Fibroblast of mammary gland (primary cell): ENCODE measurements at regions not wholly inside any gene's neighbourhood (a gene's known extent, or its start where the extent isn't known, plus 50 kb on each side); places are given as distances from the start of the nearest gene placed in this dataset.

Experiments
- DNase-seq: peaks from one replicate; pipeline ENCODE4 v3.0.0-alpha.2; 2010; ENCODE audit warnings: low read depth
- H3K4me3 ChIP-seq: 2 replicates; pipeline ENCODE4 v1.5.1; 2011; ENCODE audit warnings: low read depth, mild to moderate bottlenecking, low read length, moderate library complexity; ENCODE audit not compliant: control insufficient read depth
- CTCF ChIP-seq: conservative IDR thresholded peaks from 2 replicates; pipeline ENCODE4 v1.5.1; 2011; ENCODE audit warnings: low read depth, low read length, inconsistent platforms; ENCODE audit not compliant: control insufficient read depth, insufficient read depth

DNA sequence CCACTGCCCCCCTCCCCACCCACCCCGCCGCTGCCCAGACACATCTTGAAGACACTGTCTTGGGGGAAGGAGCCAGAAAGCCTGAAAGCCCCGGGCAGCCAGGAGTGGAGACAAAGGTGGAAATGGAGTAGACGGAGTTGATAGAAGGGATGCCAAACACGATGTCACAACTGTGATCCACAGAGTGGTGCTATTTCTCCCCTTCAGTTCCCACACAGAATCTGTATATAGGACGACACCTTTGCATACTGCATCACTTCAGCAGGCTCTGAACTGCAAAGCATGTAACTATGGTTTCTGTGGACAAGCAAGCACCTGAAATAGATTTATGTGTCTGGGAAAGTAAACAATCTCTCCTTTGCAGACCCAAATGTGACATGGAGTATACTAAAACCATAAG, 56.4 kb upstream of the F13A1 start:
- no peak overlapping the region for H3K4me3 ChIP-seq
- DNase-seq: no peak
- TF ChIP-seq CTCF: no peak

GRCh38 chr6:6377621-6378020, 57.2 kb upstream of the F13A1 start:
- DNase-seq: no peak
- no peak for TF ChIP-seq CTCF
- H3K4me3 ChIP-seq: no peak overlapping the region

DNA sequence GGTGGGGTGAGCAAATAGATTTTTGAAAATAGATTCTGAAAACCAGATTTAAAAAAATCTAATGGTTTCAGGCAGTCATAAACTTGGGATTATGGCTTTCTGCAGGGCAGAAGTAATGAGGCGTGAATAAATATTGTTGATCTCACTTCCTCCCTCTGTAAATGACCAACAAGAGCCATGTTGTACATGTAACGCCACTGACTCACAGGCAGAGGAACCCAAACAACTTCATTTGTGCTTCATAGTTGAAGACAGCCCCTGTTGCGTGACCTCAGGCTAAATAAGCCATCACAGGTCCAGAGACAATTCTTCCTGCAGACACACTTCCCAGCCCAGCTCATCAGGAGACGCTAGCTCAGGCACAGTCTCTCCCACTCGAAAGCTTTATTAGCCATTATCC, 59.1 kb upstream of the F13A1 start:
- no peak overlapping the region for H3K4me3 ChIP-seq
- DNase-seq: no peak
- TF ChIP-seq CTCF: no peak

DNA sequence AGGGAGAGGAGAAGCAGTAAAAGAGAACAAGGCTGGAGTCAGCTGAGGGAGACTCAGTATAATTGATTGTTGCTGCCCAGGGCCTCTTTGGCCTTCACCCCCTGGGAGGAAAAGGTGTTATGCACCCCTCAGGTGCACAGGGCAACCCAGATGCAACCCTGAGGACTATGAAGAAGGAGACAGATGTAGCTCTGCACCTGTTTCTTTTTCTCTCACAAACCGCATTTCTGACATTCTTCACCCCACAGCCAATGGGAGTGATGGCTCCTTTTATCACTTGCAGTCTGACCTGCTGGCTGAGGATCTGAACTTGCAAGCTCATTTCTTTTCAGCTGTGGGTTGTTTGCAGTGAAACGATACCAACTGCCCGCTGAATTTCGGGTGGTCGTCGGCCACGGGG, 64.1 kb upstream of the F13A1 start:
- no peak overlapping the region for H3K4me3 ChIP-seq
- no peak for DNase-seq
- no peak for TF ChIP-seq CTCF

DNA sequence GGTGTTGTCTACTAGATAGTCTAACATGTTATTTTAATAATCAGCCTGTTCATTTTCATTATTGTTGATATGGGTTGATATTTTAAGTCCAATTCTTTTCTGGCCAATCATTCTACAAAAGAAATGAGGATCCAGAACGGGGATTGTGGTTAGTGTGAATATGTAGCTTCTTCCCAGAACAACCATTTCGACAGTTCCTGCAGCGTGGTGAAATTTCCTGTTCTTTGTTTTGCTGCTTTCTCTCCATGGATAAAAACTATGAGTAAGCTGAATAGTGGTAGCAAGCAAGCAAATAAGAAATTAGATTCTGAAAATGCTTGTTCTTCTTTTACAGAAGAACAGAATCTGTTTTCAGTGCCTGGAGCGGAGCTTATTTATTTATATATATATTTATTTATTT, 65.5 kb upstream of the F13A1 start:
- DNase-seq: no peak
- H3K4me3 ChIP-seq: no peak overlapping the region
- TF ChIP-seq CTCF: no peak

DNA sequence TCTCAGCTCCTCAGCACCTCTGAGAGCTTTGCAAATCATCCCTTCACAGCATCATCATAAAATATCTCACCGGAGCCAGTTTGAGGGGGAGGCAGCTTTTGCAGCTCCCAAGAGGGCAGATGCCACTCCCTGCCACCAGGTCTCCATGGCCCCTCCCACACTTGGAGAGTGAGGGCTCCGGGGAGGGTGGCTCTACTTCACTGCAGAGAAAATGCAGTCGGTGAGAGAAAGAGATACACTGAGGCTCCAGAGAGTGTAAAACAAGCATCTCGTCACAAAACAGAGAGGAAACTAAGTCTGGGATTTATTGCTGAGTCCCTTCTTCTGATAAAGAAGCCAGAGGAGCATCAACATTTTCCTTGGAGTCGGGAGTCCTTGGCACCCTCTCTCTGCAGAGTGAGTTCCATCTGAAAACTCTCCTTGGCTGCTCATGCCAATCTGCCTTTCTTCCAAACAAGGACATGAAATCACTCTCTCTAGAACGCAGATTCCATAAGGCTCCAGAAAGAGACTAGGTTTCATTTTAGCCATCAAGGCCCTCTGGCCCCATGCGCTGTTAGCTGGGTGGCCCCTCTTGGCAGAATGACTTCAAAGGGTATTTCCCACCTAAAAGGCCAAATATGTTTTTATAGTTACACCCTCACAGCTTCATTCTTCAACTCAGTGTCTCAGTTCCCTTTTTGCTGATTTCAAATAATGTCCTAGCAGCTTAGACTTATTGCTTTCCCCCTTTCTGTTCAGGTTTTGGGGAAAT, 70.6 kb upstream of the F13A1 start:
- TF ChIP-seq CTCF: no peak
- no peak for DNase-seq
- H3K4me3 ChIP-seq: no peak overlapping the region
